ENCODE measurements at regions not wholly inside any gene's neighbourhood (a gene's known extent, or its start where the extent isn't known, plus 50 kb on each side); places are given as distances from the start of the nearest gene placed in this dataset.

- Histone ChIP-seq H3K9me3 (no peaks in the 10 kb centered on the region), H3K36me3 (ENCODE audit: control insufficient read depth, insufficient read depth, low read length) (no peaks in the 10 kb centered on the region), H3K27me3 (replicated peaks; ENCODE audit: control insufficient read depth, insufficient read depth, low read length) (no peaks in the 10 kb centered on the region; the same call in 1 of the 2 replicates), H3K4me1 (no peaks in the 10 kb centered on the region), H3K4me3 (ENCODE audit: low read depth, low read length) (no peak overlapping the region)
- H3K36me3 Mint-ChIP-seq (ENCODE audit: insufficient read depth, unreplicated experiment) = no peaks in the 10 kb centered on the region
- H3K4me3 Mint-ChIP-seq (ENCODE audit: unreplicated experiment) = no peak overlapping the region
- no peak for DNase-seq
- BruUV-seq (replicated peaks) = no TSS peak
- H3K4me1 Mint-ChIP-seq (ENCODE audit: low read depth, unreplicated experiment) = no peaks in the 10 kb centered on the region
- peaks cover 9% of the 10 kb centered on the region for H3K27me3 Mint-ChIP-seq (ENCODE audit: insufficient read depth, unreplicated experiment)
- ChIA-PET CTCF (no interaction called here), POLR2A (no interaction called here)
- H3K9me3 Mint-ChIP-seq (ENCODE audit: unreplicated experiment) = peaks cover 1% of the 10 kb centered on the region
- intact Hi-C loops (cut with micrococcal nuclease; ENCODE audit: unreplicated experiment) = no loop called here
- H3K27ac Mint-ChIP-seq (ENCODE audit: unreplicated experiment) = no peak overlapping the region
- no peak for TF ChIP-seq CTCF (IDR thresholded peaks at IDR 0.05; ENCODE audit: insufficient read depth in 1 of 2, low read depth in 1 of 2, low read length in 1 of 2, severe bottlenecking in 1 of 2, unreplicated experiment in 1 of 2)
Measured at GRCh38 chr12:67582844-67583243, 65.7 kb upstream of the DYRK2 start.

- intact Hi-C loops (cut with micrococcal nuclease; ENCODE audit: unreplicated experiment) = no loop called here
- Histone ChIP-seq H3K36me3 (ENCODE audit: control insufficient read depth, insufficient read depth, low read length) (no peaks in the 10 kb centered on the region), H3K27me3 (replicated peaks; ENCODE audit: control insufficient read depth, insufficient read depth, low read length) (no peaks in the 10 kb centered on the region; the same call in 1 of the 2 replicates), H3K4me1 (no peaks in the 10 kb centered on the region), H3K4me3 (ENCODE audit: low read depth, low read length) (no peak overlapping the region), H3K9me3 (no peaks in the 10 kb centered on the region)
- no peak for TF ChIP-seq CTCF (IDR thresholded peaks at IDR 0.05; ENCODE audit: insufficient read depth in 1 of 2, low read depth in 1 of 2, low read length in 1 of 2, severe bottlenecking in 1 of 2, unreplicated experiment in 1 of 2)
- Mint-ChIP-seq H3K4me1 (ENCODE audit: low read depth, unreplicated experiment) (peaks cover 3% of the 10 kb centered on the region), H3K36me3 (ENCODE audit: insufficient read depth, unreplicated experiment) (no peaks in the 10 kb centered on the region), H3K27ac (ENCODE audit: unreplicated experiment) (no peak overlapping the region), H3K4me3 (ENCODE audit: unreplicated experiment) (no peak overlapping the region), H3K9me3 (ENCODE audit: unreplicated experiment) (no peaks in the 10 kb centered on the region), H3K27me3 (ENCODE audit: insufficient read depth, unreplicated experiment) (peaks cover 13% of the 10 kb centered on the region)
- BruUV-seq (replicated peaks) = no TSS peak
- POLR2A ChIA-PET = no interaction called here
- DNase-seq = no peak
- CTCF ChIA-PET = no interaction called here
Measured at GRCh38 chr12:67586951-67587350, 61.6 kb upstream of the DYRK2 start.

GRCh38 chr12:67589078-67589477 is 59.5 kb upstream of the DYRK2 start:
- no peak for DNase-seq
- peaks cover 19% of the 10 kb centered on the region for H3K4me1 Mint-ChIP-seq (ENCODE audit: low read depth, unreplicated experiment)
- no peak overlapping the region for H3K4me3 Mint-ChIP-seq (ENCODE audit: unreplicated experiment)
- H3K4me3 ChIP-seq (ENCODE audit: low read depth, low read length) = no peak overlapping the region
- no peak overlapping the region for H3K27ac Mint-ChIP-seq (ENCODE audit: unreplicated experiment)
- H3K27me3 Mint-ChIP-seq (ENCODE audit: insufficient read depth, unreplicated experiment) = peaks cover 10% of the 10 kb centered on the region
- H3K36me3 Mint-ChIP-seq (ENCODE audit: insufficient read depth, unreplicated experiment) = no peaks in the 10 kb centered on the region
- intact Hi-C loops (cut with micrococcal nuclease; ENCODE audit: unreplicated experiment) = no loop called here
- no peaks in the 10 kb centered on the region for H3K36me3 ChIP-seq (ENCODE audit: control insufficient read depth, insufficient read depth, low read length)
- peaks cover 17% of the 10 kb centered on the region; the same call in 1 of the 2 replicates for H3K4me1 ChIP-seq
- POLR2A ChIA-PET = no interaction called here
- H3K9me3 Mint-ChIP-seq (ENCODE audit: unreplicated experiment) = peaks cover 6% of the 10 kb centered on the region
- no peak for TF ChIP-seq CTCF (IDR thresholded peaks at IDR 0.05; ENCODE audit: insufficient read depth in 1 of 2, low read depth in 1 of 2, low read length in 1 of 2, severe bottlenecking in 1 of 2, unreplicated experiment in 1 of 2)
- no peaks in the 10 kb centered on the region for H3K27me3 ChIP-seq (replicated peaks; ENCODE audit: control insufficient read depth, insufficient read depth, low read length)
- H3K9me3 ChIP-seq = no peaks in the 10 kb centered on the region
- BruUV-seq (replicated peaks) = no TSS peak
- CTCF ChIA-PET = no interaction called here

Data from Caco-2 (cell line).